Activated T-helper 1 cell treated with anti-CD3 and anti-CD28 coated beads, Interleukin-12 subunit alpha, Interleukin-12 subunit beta, Interleukin-2, Interleukin-4 antibody, amounts not matched to agents 30 ng/mL and 10 ng/mL and 1 ng/mL, durations not matched to agents 14 hours and 24 hours and 36 hours (primary cell): ENCODE measurements at regions not wholly inside any gene's neighbourhood (a gene's known extent, or its start where the extent isn't known, plus 50 kb on each side); places are given as distances from the start of the nearest gene placed in this dataset.

Experiments used
- DNase-seq: peaks from one replicate; pipeline ENCODE4 v3.0.0; 2021; ENCODE audit warnings: low spot score
- H3K27ac Mint-ChIP-seq: one replicate; pipeline ENCODE4 v1.8.0; 2021; ENCODE audit warnings: mild to moderate bottlenecking, mixed read lengths
- H3K27me3 Mint-ChIP-seq: one replicate; pipeline ENCODE4 v1.8.0; 2022; ENCODE audit warnings: mild to moderate bottlenecking, moderate library complexity, mixed read lengths; ENCODE audit not compliant: insufficient read depth
- H3K36me3 Mint-ChIP-seq: one replicate; pipeline ENCODE4 v1.8.0; 2021; ENCODE audit warnings: low read depth, mixed read lengths
- H3K4me1 Mint-ChIP-seq: one replicate; pipeline ENCODE4 v1.8.0; 2021; ENCODE audit warnings: low read depth, mixed read lengths
- H3K4me3 Mint-ChIP-seq: one replicate; pipeline ENCODE4 v1.8.0; 2021; ENCODE audit warnings: mild to moderate bottlenecking, moderate library complexity, mixed read lengths
- H3K9me3 Mint-ChIP-seq: one replicate; pipeline ENCODE4 v1.8.0; 2021; ENCODE audit warnings: mixed read lengths
- intact Hi-C: fragments of 100-400 bp; cut with micrococcal nuclease; formaldehyde crosslinking; loops from one replicate; pipeline ENCODE4 v1.15.1; 2024

DNA sequence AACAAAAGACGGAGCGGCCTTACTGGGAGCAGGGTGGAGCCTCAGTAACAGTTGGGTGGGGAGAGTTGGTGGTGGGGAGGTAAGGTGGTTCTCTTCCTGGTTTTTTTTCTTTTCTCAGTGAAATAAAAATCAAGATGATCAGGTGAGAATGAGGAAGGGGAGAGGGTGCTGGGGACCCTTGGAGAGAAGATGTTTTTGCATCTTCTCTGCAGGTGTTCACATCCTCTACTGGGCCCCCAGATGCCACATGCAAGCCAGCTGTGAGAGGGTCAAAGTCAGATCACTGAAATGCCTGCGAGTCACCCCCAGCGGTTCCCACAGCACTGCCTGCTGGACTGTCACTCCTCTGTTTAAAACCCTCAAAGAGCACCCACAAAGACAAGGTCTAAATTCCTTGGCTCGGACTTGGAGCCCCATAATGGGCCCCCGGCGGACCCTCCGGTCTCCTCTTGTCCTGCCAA, 69.8 kb upstream of the FHL2 start:
- no peaks in the 10 kb centered on the region for H3K9me3 Mint-ChIP-seq
- H3K27ac Mint-ChIP-seq, result peak overlapping the region; percentile 59
- intact Hi-C loops, result no loop called here
- no peak overlapping the region for H3K4me3 Mint-ChIP-seq
- H3K36me3 Mint-ChIP-seq, result peaks cover 3% of the 10 kb centered on the region
- no peak for DNase-seq
- peaks cover 11% of the 10 kb centered on the region for H3K4me1 Mint-ChIP-seq
- peaks cover 2% of the 10 kb centered on the region for H3K27me3 Mint-ChIP-seq

GRCh38 chr2:105464325-105464724, 65.5 kb upstream of the FHL2 start:
- no peak overlapping the region for H3K27ac Mint-ChIP-seq
- no peak overlapping the region for H3K4me3 Mint-ChIP-seq
- no peak for DNase-seq
- intact Hi-C loops, result no loop called here
- peaks cover 11% of the 10 kb centered on the region for H3K4me1 Mint-ChIP-seq
- peaks cover 8% of the 10 kb centered on the region for H3K27me3 Mint-ChIP-seq
- H3K9me3 Mint-ChIP-seq, result no peaks in the 10 kb centered on the region
- H3K36me3 Mint-ChIP-seq, result peaks cover 3% of the 10 kb centered on the region

DNA sequence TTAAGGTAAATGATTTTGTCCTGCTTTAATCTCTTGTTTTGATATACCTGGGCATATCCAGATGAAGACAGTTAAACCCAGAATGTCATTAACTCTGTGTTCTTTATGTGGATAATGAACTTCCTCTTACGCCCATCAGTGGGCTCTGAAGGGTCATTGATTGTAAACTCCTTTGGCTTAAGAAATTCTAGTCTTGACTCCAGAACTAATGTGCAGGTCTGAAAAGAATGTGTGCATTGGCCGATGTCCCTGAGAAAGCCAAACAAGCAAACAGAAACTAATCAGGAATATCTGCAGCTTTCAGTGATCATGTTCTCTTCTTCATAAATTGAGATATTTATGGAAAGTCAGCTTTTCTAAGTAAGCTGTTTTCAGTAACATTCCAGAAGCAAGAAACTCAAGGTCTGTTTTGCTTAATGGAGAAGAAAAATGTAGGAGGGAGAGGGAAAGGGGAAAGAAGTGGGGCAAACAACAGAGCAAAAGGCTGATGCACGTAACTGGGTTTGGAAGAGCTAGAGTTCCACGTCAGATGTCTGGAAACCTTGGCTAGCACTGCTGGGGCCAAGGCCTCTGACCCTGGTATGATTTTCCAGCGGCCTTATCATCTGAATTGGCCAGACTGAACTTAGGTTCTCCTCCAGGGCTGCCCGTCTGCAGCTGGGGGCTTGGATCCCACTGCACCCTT, 61.3 kb upstream of the FHL2 start:
- H3K9me3 Mint-ChIP-seq, result no peaks in the 10 kb centered on the region
- H3K36me3 Mint-ChIP-seq, result no peaks in the 10 kb centered on the region

DNA sequence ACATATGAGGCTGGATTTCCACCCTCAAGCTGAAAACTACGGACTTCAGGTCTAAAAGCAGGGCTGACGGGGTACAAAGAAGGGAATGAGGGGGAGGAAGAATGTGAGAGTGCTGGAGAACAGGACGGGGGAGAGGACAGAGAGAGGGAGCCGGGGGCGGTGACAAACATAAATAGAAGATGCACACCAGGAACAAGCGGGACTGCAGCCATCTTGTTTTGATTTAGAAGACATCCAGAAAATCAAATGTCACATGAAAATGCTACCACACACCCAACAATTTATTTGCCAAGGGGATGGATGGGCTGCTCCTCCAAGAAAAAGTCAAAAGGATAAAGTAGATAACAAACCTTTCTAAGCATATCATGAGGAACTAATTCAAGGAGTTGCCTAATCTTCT, 59.2 kb upstream of the FHL2 start:
- Mint-ChIP-seq H3K4me3 (no peak overlapping the region), H3K9me3 (no peaks in the 10 kb centered on the region), H3K36me3 (no peaks in the 10 kb centered on the region), H3K4me1 (no peaks in the 10 kb centered on the region), H3K27ac (no peak overlapping the region), H3K27me3 (peaks cover 5% of the 10 kb centered on the region)
- intact Hi-C loops, result no loop called here
- DNase-seq, result no peak

More for the DNA sequence above, 61.3 kb upstream of the FHL2 start:
- H3K4me3 Mint-ChIP-seq, result no peak overlapping the region
- intact Hi-C loops, result no loop called here
- peaks cover 9% of the 10 kb centered on the region for H3K27me3 Mint-ChIP-seq
- H3K27ac Mint-ChIP-seq, result no peak overlapping the region
- no peaks in the 10 kb centered on the region for H3K4me1 Mint-ChIP-seq
- DNase-seq, result no peak

DNA sequence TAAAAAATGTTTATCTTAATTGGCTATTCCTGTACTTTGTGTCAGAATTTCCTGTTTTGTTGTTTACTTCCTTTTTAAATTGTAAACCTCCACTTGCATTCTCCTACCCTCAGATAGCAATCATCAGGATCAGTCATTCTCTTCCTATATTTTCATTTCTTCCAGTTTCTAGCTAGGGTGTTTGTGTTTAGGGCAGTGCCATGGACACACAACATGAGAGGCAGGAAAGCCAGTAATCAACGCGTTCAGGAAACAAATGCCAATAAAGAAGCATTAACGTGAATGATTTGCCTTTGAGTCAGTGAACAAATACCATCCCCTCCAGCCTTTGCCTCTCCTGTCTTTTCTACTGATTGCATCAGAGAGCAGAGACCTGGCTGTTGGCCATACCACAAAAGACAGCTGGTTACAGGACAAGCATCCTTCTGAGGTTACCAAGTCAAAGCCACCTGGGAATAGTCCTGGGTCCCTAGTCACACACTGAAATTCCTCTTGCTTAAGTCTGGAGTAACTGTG, 56.7 kb upstream of the FHL2 start:
- Mint-ChIP-seq H3K36me3 (no peaks in the 10 kb centered on the region), H3K9me3 (no peaks in the 10 kb centered on the region)
- intact Hi-C loops, result no loop called here

GRCh38 chr2:105454801-105455485, 56.1 kb upstream of the FHL2 start:
- Mint-ChIP-seq H3K27ac (no peak overlapping the region), H3K9me3 (no peaks in the 10 kb centered on the region), H3K36me3 (no peaks in the 10 kb centered on the region), H3K4me3 (no peak overlapping the region), H3K27me3 (peaks cover 3% of the 10 kb centered on the region), H3K4me1 (no peaks in the 10 kb centered on the region)
- DNase-seq, result no peak
- intact Hi-C loops, result no loop called here

More for the DNA sequence above, 56.7 kb upstream of the FHL2 start:
- no peak overlapping the region for H3K27ac Mint-ChIP-seq
- H3K4me1 Mint-ChIP-seq, result no peaks in the 10 kb centered on the region
- no peak for DNase-seq
- H3K27me3 Mint-ChIP-seq, result peaks cover 5% of the 10 kb centered on the region
- H3K4me3 Mint-ChIP-seq, result no peak overlapping the region

- no peak overlapping the region for H3K27ac Mint-ChIP-seq
- no peak for DNase-seq
- no peaks in the 10 kb centered on the region for H3K9me3 Mint-ChIP-seq
- peaks cover 17% of the 10 kb centered on the region for H3K27me3 Mint-ChIP-seq
- intact Hi-C loops, result no loop called here
- H3K36me3 Mint-ChIP-seq, result no peaks in the 10 kb centered on the region
- no peak overlapping the region for H3K4me3 Mint-ChIP-seq
- H3K4me1 Mint-ChIP-seq, result no peaks in the 10 kb centered on the region
These were observed 52.8 kb upstream of the FHL2 start for GRCh38 chr2:105451571-105452166.

GRCh38 chr2:105450471-105450870, 51.6 kb upstream of the FHL2 start:
- no peak overlapping the region for H3K4me3 Mint-ChIP-seq
- no peaks in the 10 kb centered on the region for H3K36me3 Mint-ChIP-seq
- no peak overlapping the region for H3K27ac Mint-ChIP-seq
- no peaks in the 10 kb centered on the region for H3K4me1 Mint-ChIP-seq
- intact Hi-C loops, result no loop called here
- no peaks in the 10 kb centered on the region for H3K9me3 Mint-ChIP-seq
- no peak for DNase-seq
- H3K27me3 Mint-ChIP-seq, result peaks cover 16% of the 10 kb centered on the region

DNA sequence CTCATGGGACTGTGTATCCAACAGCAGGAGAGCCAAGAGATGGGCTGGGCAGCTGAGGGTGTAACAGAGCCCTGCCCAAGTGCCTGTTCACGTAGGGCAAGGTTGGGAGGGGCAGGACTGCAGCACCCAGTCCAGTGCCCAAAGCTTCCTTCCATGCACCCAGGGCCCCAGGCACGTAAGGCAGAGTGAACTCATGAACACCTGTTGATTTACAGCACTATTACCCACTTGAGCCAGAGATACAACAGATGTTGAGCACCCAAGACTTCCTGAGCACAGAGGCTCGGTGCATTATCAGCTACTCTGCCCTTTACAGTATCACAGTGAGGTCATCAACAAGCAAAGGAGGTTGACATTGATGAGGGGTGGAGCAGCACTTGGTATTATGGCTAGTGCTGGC, 50.2 kb upstream of the FHL2 start:
- peaks cover 19% of the 10 kb centered on the region for H3K27me3 Mint-ChIP-seq
- H3K27ac Mint-ChIP-seq, result no peak overlapping the region
- H3K36me3 Mint-ChIP-seq, result no peaks in the 10 kb centered on the region

More for the DNA sequence above, 50.2 kb upstream of the FHL2 start:
- no peak for DNase-seq
- intact Hi-C loops, result no loop called here
- Mint-ChIP-seq H3K4me3 (no peak overlapping the region), H3K4me1 (no peaks in the 10 kb centered on the region), H3K9me3 (no peaks in the 10 kb centered on the region)
